ENCODE measurements at regions not wholly inside any gene's neighbourhood (a gene's known extent, or its start where the extent isn't known, plus 50 kb on each side); places are given as distances from the start of the nearest gene placed in this dataset.

DNA sequence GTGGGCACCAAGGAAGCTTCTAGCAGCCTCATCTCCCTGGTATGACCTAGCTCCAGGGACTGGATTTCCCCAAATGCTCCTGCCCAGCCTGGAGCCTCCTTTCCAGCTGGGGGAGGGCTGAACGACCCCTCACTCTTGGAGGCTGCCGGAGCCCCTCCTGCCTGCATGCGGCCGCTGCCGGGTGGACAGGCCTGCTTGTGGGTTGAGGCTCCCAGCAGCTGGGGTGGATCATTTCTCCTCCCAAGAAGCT is 213.6 kb downstream of the SEC14L1 start:
- H4K20me1 ChIP-seq (ENCODE audit: insufficient read depth, low read length) = peaks cover 83% of the 10 kb centered on the region
- H3K9me3 ChIP-seq (ENCODE audit: low read depth, low read length) = no peaks in the 10 kb centered on the region
- H3K36me3 ChIP-seq (ENCODE audit: insufficient read depth, low read length) = peaks cover 3% of the 10 kb centered on the region
- H3K27ac ChIP-seq (ENCODE audit: low read depth, low read length) = peak overlapping the region; percentile 93
- H3K79me2 ChIP-seq (ENCODE audit: insufficient read depth, low read length) = peaks cover 80% of the 10 kb centered on the region
- TF ChIP-seq, protein P1, sequence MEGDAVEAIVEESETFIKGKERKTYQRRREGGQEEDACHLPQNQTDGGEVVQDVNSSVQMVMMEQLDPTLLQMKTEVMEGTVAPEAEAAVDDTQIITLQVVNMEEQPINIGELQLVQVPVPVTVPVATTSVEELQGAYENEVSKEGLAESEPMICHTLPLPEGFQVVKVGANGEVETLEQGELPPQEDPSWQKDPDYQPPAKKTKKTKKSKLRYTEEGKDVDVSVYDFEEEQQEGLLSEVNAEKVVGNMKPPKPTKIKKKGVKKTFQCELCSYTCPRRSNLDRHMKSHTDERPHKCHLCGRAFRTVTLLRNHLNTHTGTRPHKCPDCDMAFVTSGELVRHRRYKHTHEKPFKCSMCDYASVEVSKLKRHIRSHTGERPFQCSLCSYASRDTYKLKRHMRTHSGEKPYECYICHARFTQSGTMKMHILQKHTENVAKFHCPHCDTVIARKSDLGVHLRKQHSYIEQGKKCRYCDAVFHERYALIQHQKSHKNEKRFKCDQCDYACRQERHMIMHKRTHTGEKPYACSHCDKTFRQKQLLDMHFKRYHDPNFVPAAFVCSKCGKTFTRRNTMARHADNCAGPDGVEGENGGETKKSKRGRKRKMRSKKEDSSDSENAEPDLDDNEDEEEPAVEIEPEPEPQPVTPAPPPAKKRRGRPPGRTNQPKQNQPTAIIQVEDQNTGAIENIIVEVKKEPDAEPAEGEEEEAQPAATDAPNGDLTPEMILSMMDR (IDR thresholded peaks at IDR 0.05; ENCODE audit: extremely low read depth, low read depth, low read length) = no peak
- no peak overlapping the region for H2AFZ ChIP-seq (ENCODE audit: low read length)
- no peaks in the 10 kb centered on the region for H3K27me3 ChIP-seq (ENCODE audit: insufficient read depth, low read length)
- DNase-seq (ENCODE audit: insufficient read length, low spot score, missing footprints) = no peak
- H3K4me3 ChIP-seq (ENCODE audit: insufficient read depth, low read length) = no peak overlapping the region
- peak overlapping the region; percentile 32 for H3K4me2 ChIP-seq (ENCODE audit: insufficient read depth, low read length)
- peaks cover 36% of the 10 kb centered on the region for H3K4me1 ChIP-seq (ENCODE audit: insufficient read depth, low read length)

DNA sequence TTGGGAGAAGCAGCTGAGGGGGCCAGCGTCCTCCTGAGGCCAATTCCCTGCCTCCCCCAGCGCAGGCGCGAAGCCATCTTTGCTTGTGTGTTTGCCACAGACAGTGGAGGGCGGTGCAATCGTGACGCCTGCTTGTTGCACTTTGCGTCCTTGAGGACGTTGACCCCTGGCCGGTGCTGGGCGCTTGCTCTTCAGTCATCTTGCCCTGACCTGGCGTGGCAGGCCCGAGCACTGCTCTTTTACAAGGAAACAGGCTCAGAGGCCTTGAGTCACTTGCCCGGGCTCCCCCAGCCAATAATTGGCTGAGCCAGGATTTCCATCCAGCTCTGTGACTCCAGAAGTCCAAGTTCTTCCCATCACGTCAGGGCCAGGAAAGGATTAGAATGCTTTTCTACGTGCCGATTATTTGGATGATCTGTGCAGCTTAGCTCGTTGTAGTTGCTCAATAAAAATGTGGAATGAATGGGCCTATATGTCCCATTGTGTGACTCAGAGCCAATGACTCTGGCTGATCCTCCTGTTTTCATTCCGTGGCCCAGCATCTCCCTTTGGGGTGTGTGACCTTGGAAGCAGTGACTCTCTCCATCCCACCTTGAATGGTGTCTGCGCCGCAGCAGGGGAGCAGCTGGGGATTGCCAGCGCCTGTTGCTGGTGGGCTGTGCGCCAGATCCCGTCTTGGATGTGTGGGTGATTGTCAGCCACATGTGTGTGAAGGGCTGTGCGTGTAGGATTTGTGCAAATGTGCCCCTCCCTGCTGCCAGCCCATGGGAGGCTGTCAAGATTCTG is 214.1 kb downstream of the SEC14L1 start:
- Histone ChIP-seq H3K9me3 (ENCODE audit: low read depth, low read length) (no peaks in the 10 kb centered on the region), H3K79me2 (ENCODE audit: insufficient read depth, low read length) (peaks cover 79% of the 10 kb centered on the region), H3K4me3 (ENCODE audit: insufficient read depth, low read length) (no peak overlapping the region), H2AFZ (ENCODE audit: low read length) (no peak overlapping the region), H3K36me3 (ENCODE audit: insufficient read depth, low read length) (no peaks in the 10 kb centered on the region), H3K4me2 (ENCODE audit: insufficient read depth, low read length) (peak overlapping the region; percentile 32), H3K4me1 (ENCODE audit: insufficient read depth, low read length) (peaks cover 36% of the 10 kb centered on the region), H3K27me3 (ENCODE audit: insufficient read depth, low read length) (no peaks in the 10 kb centered on the region), H4K20me1 (ENCODE audit: insufficient read depth, low read length) (peaks cover 78% of the 10 kb centered on the region), H3K27ac (ENCODE audit: low read depth, low read length) (peak overlapping the region; percentile 93)
- TF ChIP-seq, protein P1 (IDR thresholded peaks at IDR 0.05; ENCODE audit: extremely low read depth, low read depth, low read length) = no peak
- peak; percentile 97 for DNase-seq (ENCODE audit: insufficient read length, low spot score, missing footprints)

DNA sequence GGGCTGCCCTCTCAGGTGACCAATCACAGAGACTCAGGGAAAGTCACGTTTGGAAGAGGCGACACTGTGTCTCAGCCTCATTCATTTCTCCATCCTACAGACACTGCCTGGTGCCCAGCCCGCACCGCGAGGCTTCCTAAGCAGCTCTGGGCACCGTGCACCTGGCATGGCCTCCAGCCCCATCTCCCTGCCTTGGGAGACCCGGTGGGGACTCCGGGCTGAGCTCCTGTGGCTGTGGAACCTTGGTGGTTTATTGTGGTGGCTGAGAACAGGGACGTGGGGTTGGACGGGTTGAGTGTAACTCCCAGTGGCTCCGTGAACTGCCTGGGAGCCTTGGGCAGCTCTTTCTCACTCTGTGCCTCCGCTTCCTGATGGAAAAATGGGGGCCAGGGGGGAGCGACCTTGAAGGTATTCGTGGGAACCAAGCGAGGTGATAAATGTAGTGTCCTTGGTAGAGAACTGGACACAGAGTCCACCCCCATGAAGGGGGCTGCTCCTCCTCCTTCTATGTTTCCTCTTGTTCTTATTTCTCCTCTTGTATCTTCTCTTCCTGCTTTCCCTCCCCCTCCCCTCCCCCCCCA is 215.4 kb downstream of the SEC14L1 start:
- no peak overlapping the region for H3K4me2 ChIP-seq (ENCODE audit: insufficient read depth, low read length)
- no peak overlapping the region for H2AFZ ChIP-seq (ENCODE audit: low read length)
- peaks cover 28% of the 10 kb centered on the region for H3K4me1 ChIP-seq (ENCODE audit: insufficient read depth, low read length)
- peaks cover 78% of the 10 kb centered on the region for H3K79me2 ChIP-seq (ENCODE audit: insufficient read depth, low read length)
- H3K27ac ChIP-seq (ENCODE audit: low read depth, low read length) = peak overlapping the region; percentile 74
- H3K36me3 ChIP-seq (ENCODE audit: insufficient read depth, low read length) = no peaks in the 10 kb centered on the region
- no peaks in the 10 kb centered on the region for H3K9me3 ChIP-seq (ENCODE audit: low read depth, low read length)
- no peaks in the 10 kb centered on the region for H3K27me3 ChIP-seq (ENCODE audit: insufficient read depth, low read length)
- TF ChIP-seq, protein P1 (IDR thresholded peaks at IDR 0.05; ENCODE audit: extremely low read depth, low read depth, low read length) = no peak
- no peak overlapping the region for H3K4me3 ChIP-seq (ENCODE audit: insufficient read depth, low read length)
- H4K20me1 ChIP-seq (ENCODE audit: insufficient read depth, low read length) = peaks cover 70% of the 10 kb centered on the region
- peak; percentile 84 for DNase-seq (ENCODE audit: insufficient read length, low spot score, missing footprints)

DNA sequence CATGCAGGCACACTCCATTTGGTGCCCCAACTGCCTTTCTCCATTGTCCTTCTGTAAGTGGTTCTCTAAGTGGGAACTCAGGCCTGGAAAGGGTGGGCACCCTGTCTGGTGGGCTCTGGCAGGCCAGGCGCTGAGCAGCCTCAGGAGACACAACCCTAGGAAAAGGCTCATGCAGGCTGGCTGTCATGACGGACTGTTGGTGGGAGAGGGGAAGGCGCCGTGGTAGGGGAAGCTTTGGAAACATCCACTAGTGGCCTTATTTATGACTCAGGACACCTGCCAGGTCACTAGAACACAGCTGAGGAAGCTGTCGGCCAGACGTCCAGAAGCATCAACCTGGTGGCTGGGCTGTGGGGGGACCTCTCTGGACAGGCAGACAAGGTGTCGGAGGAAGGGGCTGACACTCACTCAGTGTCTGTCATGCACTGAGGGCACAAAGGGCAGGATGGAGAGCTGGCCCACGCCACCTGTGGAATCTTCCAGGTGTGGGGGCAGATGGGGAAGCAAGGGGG is 216.0 kb downstream of the SEC14L1 start:
- Histone ChIP-seq H3K4me2 (ENCODE audit: insufficient read depth, low read length) (no peak overlapping the region), H3K4me3 (ENCODE audit: insufficient read depth, low read length) (no peak overlapping the region), H3K4me1 (ENCODE audit: insufficient read depth, low read length) (peaks cover 28% of the 10 kb centered on the region), H4K20me1 (ENCODE audit: insufficient read depth, low read length) (peaks cover 67% of the 10 kb centered on the region), H3K9me3 (ENCODE audit: low read depth, low read length) (no peaks in the 10 kb centered on the region), H3K27me3 (ENCODE audit: insufficient read depth, low read length) (no peaks in the 10 kb centered on the region), H3K36me3 (ENCODE audit: insufficient read depth, low read length) (no peaks in the 10 kb centered on the region), H3K79me2 (ENCODE audit: insufficient read depth, low read length) (peaks cover 76% of the 10 kb centered on the region), H2AFZ (ENCODE audit: low read length) (no peak overlapping the region), H3K27ac (ENCODE audit: low read depth, low read length) (peak overlapping the region; percentile 46)
- DNase-seq (ENCODE audit: insufficient read length, low spot score, missing footprints) = peak; percentile 60
- TF ChIP-seq, protein P1 (IDR thresholded peaks at IDR 0.05; ENCODE audit: extremely low read depth, low read depth, low read length) = no peak
